PC-9 (cell line): ENCODE measurements at regions not wholly inside any gene's neighbourhood (a gene's known extent, or its start where the extent isn't known, plus 50 kb on each side); places are given as distances from the start of the nearest gene placed in this dataset.
"Not testable (repeated sequence)": the region's sequence is repeated elsewhere in the genome, so short reads cannot be mapped to it uniquely, and the experiment has no call there.

ENCODE experiments used
- BruUV-seq: library from RNA; stranded (reverse); fragments of 400-500 nt; replicated peaks from 2 replicates; lab custom pipeline; 2021; lab: Mats Ljungman, UMichigan
- CTCF ChIA-PET: fragments of 300-600 bp; sonication (Branson Sonifier 250); formaldehyde crosslinking; loops from one replicate; lab custom pipeline; 2022; ENCODE audit warnings: antibody characterized with exemption; lab: Charles Lee
- POLR2A ChIA-PET: fragments of 300-600 bp; sonication (Branson Sonifier 250); formaldehyde crosslinking; loops from one replicate; lab custom pipeline; 2022; ENCODE audit warnings: antibody characterized with exemption; ENCODE audit not compliant: unreplicated experiment; lab: Charles Lee
- DNase-seq, 2 experiments: peaks; one replicate each; pipeline versions ENCODE4 v3.0.0 to v3.0.0-alpha.2; 2015 to 2022; ENCODE audit warnings: mixed read lengths in 1 of 2
- H2AFZ ChIP-seq: fragments of 200-600 bp; sonication (generic); 2 replicates; pipeline ENCODE4 v1.8.1; 2017; ENCODE audit warnings: antibody characterized with exemption
- H3F3A ChIP-seq: fragments of 200-600 bp; sonication (generic); 2 replicates; pipeline ENCODE4 v1.8.1; 2017; ENCODE audit warnings: antibody characterized with exemption, mild to moderate bottlenecking, low read depth; ENCODE audit not compliant: insufficient read depth
- H3K27ac ChIP-seq: fragments of 200-600 bp; sonication (generic); 2 replicates; pipeline ENCODE4 v1.6.1; 2016; ENCODE audit warnings: mixed run types
- H3K27me3 ChIP-seq: fragments of 200-600 bp; sonication (generic); 2 replicates; pipeline ENCODE4 v1.6.1; 2016; ENCODE audit warnings: low read depth, mixed run types; ENCODE audit not compliant: insufficient read depth
- H3K36me3 ChIP-seq: fragments of 200-600 bp; sonication (generic); 2 replicates; pipeline ENCODE4 v1.6.1; 2016; ENCODE audit warnings: low read depth, mixed run types
- H3K4me1 ChIP-seq: fragments of 200-600 bp; sonication (generic); replicated peaks from 2 replicates; pipeline ENCODE4 v1.6.1; 2016; ENCODE audit warnings: mixed run types; ENCODE audit not compliant: insufficient read depth
- H3K4me2 ChIP-seq: fragments of 200-600 bp; sonication (generic); 2 replicates; pipeline ENCODE4 v1.6.1; 2017; ENCODE audit warnings: mixed run types
- H3K4me3 ChIP-seq: fragments of 200-600 bp; sonication (generic); 2 replicates; pipeline ENCODE4 v1.6.1; 2016; ENCODE audit warnings: mixed run types
- H3K79me2 ChIP-seq: fragments of 200-600 bp; sonication (generic); 2 replicates; pipeline ENCODE4 v1.6.1; 2017; ENCODE audit warnings: low read depth, mixed run types
- H3K9me2 ChIP-seq: fragments of 200-600 bp; sonication (generic); 2 replicates; pipeline ENCODE4 v1.8.1; 2017; ENCODE audit warnings: mild to moderate bottlenecking; ENCODE audit not compliant: insufficient read depth
- H3K9me3 ChIP-seq: fragments of 200-600 bp; sonication (generic); 2 replicates; pipeline ENCODE4 v1.8.1; 2016; ENCODE audit warnings: low read depth; ENCODE audit not compliant: insufficient read depth
- H4K20me1 ChIP-seq: fragments of 200-600 bp; sonication (generic); 2 replicates; pipeline ENCODE4 v1.8.1; 2017; ENCODE audit not compliant: insufficient read depth
- EZH2 ChIP-seq: fragments of 200-600 bp; sonication (generic); IDR thresholded peaks from 2 replicates; pipeline ENCODE4 v1.8.0; 2017; ENCODE audit warnings: antibody characterized with exemption, low read depth
- intact Hi-C: fragments of 100-400 bp; cut with micrococcal nuclease; formaldehyde crosslinking; loops from one replicate; pipeline ENCODE4 v1.10.0; 2022; ENCODE audit not compliant: unreplicated experiment
- TF ChIP-seq, protein P1 (sequence below): fragments of 200-600 bp; sonication (generic); conservative IDR thresholded peaks from 2 replicates; pipeline ENCODE4 v1.6.1; 2017; ENCODE audit warnings: mixed run types, antibody characterized with exemption, mild to moderate bottlenecking, moderate library complexity

- Histone ChIP-seq H3K9me3 (no peaks in the 10 kb centered on the region), H3K27ac (no peak overlapping the region), H3K36me3 (no peaks in the 10 kb centered on the region), H3K9me2 (no peaks in the 10 kb centered on the region; the same call in 1 of the 2 replicates), H3K4me3 (no peak overlapping the region), H2AFZ (no peak overlapping the region), H3K4me2 (no peak overlapping the region), H3F3A (no peaks in the 10 kb centered on the region), H3K27me3 (peaks cover 9% of the 10 kb centered on the region; the same call in 1 of the 2 replicates), H3K4me1 (no peaks in the 10 kb centered on the region), H4K20me1 (no peaks in the 10 kb centered on the region), H3K79me2 (no peaks in the 10 kb centered on the region)
- CTCF ChIA-PET, result no interaction called here
- intact Hi-C loops, result no loop called here
- POLR2A ChIA-PET, result no interaction called here
- DNase-seq, result no peak
- TF ChIP-seq, protein P1, sequence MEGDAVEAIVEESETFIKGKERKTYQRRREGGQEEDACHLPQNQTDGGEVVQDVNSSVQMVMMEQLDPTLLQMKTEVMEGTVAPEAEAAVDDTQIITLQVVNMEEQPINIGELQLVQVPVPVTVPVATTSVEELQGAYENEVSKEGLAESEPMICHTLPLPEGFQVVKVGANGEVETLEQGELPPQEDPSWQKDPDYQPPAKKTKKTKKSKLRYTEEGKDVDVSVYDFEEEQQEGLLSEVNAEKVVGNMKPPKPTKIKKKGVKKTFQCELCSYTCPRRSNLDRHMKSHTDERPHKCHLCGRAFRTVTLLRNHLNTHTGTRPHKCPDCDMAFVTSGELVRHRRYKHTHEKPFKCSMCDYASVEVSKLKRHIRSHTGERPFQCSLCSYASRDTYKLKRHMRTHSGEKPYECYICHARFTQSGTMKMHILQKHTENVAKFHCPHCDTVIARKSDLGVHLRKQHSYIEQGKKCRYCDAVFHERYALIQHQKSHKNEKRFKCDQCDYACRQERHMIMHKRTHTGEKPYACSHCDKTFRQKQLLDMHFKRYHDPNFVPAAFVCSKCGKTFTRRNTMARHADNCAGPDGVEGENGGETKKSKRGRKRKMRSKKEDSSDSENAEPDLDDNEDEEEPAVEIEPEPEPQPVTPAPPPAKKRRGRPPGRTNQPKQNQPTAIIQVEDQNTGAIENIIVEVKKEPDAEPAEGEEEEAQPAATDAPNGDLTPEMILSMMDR, result no peak
- TF ChIP-seq EZH2, result no peak
- no TSS peak for BruUV-seq
Observed at GRCh38 chr22:33144721-33145120, 86.5 kb upstream of the SYN3 start.

- no peaks in the 10 kb centered on the region for H3K27me3 ChIP-seq
- no peak for DNase-seq
- TF ChIP-seq, protein P1, result no peak
- no peak for TF ChIP-seq EZH2
- intact Hi-C loops, result no loop called here
- H3K9me2 ChIP-seq, result no peaks in the 10 kb centered on the region; the same call in 1 of the 2 replicates
- no peaks in the 10 kb centered on the region for H3K4me1 ChIP-seq
- H3K4me3 ChIP-seq, result no peak overlapping the region
- H3F3A ChIP-seq, result no peaks in the 10 kb centered on the region
- ChIA-PET POLR2A (no interaction called here), CTCF (no interaction called here)
- H3K4me2 ChIP-seq, result no peak overlapping the region
- no peaks in the 10 kb centered on the region for H3K9me3 ChIP-seq
- no peaks in the 10 kb centered on the region for H3K79me2 ChIP-seq
- no peak overlapping the region for H3K27ac ChIP-seq
- no peaks in the 10 kb centered on the region for H3K36me3 ChIP-seq
- H2AFZ ChIP-seq, result no peak overlapping the region
- BruUV-seq, result no TSS peak
- no peaks in the 10 kb centered on the region for H4K20me1 ChIP-seq
Observed at GRCh38 chr22:33142282-33143055, 84.3 kb upstream of the SYN3 start.

DNA sequence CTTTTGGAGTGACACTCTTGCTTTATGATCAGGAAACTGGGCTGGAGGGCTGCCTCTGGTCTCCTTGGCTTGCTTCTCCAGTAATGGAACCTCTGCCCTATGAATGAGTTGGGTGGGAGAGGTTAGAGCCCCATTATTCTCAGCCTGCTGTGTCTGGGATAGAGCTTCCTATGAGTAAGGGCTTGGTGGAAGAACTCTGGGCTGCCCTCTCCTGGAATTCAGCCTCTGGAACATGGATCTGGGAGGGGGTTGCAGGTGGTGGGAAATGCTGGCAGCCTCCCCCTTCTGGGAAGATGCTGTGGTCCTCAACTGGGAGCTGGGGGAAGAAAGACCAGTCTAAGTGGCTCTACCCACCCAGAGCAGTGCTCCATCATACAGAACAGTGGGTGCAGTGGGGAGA lies 81.8 kb upstream of the SYN3 start:
- no peaks in the 10 kb centered on the region for H3F3A ChIP-seq
- no peaks in the 10 kb centered on the region for H3K36me3 ChIP-seq
- TF ChIP-seq, protein P1, result no peak
- no peak for TF ChIP-seq EZH2
- no TSS peak for BruUV-seq
- H3K9me3 ChIP-seq, result no peaks in the 10 kb centered on the region
- no peak overlapping the region for H3K27ac ChIP-seq
- H3K27me3 ChIP-seq, result peaks cover 6% of the 10 kb centered on the region; the same call in 1 of the 2 replicates
- no peaks in the 10 kb centered on the region for H3K4me1 ChIP-seq
- no peak for DNase-seq
- H4K20me1 ChIP-seq, result no peaks in the 10 kb centered on the region
- no peak overlapping the region for H2AFZ ChIP-seq
- H3K4me2 ChIP-seq, result no peak overlapping the region
- no peaks in the 10 kb centered on the region for H3K79me2 ChIP-seq
- H3K4me3 ChIP-seq, result no peak overlapping the region
- no peaks in the 10 kb centered on the region; the same call in 1 of the 2 replicates for H3K9me2 ChIP-seq
- ChIA-PET CTCF (no interaction called here), POLR2A (no interaction called here)
- intact Hi-C loops, result no loop called here

- not testable (repeated sequence) for H3K4me2 ChIP-seq, BruUV-seq, H3K4me3 ChIP-seq
Observed at GRCh38 chr22:33138333-33138732, 80.2 kb upstream of the SYN3 start.

More at GRCh38 chr22:33138333-33138732, 80.2 kb upstream of the SYN3 start:
- H2AFZ ChIP-seq, CTCF ChIA-PET, H4K20me1 ChIP-seq, DNase-seq, H3F3A ChIP-seq, H3K9me3 ChIP-seq, POLR2A ChIA-PET, H3K27ac ChIP-seq, H3K79me2 ChIP-seq, H3K36me3 ChIP-seq, intact Hi-C loops, H3K9me2 ChIP-seq, H3K4me1 ChIP-seq: not testable (repeated sequence)
- peaks cover 13% of the 10 kb centered on the region; the same call in 1 of the 2 replicates for H3K27me3 ChIP-seq
